SK-MEL-5 (cell line): ENCODE measurements at regions not wholly inside any gene's neighbourhood (a gene's known extent, or its start where the extent isn't known, plus 50 kb on each side); places are given as distances from the start of the nearest gene placed in this dataset.
A peak's percentile ranks its signal among the peaks of the same experiment; 100 is the strongest.

Experiments used
- DNase-seq: peaks from one replicate; pipeline ENCODE4 v3.0.0-alpha.2; 2016; ENCODE audit warnings: low read depth, low spot score
- in situ Hi-C: cut with HindIII; loops from 2 replicates; pipeline ENCODE4 v1.10.0; 2016; ENCODE audit warnings: low sequenced_read_pairs, high pct_unique_total_duplicates, low pct_unique_long_range_greater_than_20kb

DNA sequence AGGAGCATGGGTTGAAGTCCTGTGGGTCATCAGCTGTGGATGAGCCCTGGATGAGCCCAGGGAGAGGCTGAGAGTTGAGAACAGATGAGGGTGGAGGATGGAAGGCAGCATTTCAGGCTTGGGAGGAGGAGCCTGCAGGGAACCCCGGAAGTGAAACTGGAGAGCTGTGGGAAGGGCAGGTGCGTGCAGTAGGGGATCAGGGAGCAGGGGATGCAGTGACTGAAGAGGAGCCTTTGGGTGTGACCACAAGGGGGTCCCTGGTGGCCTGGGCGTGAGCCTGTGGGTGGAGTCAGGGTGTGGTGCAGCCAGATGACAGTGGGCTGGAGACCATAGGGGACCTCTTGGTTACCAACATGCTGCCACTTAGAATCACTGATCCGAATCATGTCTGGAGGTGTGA is 115.5 kb downstream of the PAPOLA start:
- in situ Hi-C loops: no loop called here
- no peak for DNase-seq

DNA sequence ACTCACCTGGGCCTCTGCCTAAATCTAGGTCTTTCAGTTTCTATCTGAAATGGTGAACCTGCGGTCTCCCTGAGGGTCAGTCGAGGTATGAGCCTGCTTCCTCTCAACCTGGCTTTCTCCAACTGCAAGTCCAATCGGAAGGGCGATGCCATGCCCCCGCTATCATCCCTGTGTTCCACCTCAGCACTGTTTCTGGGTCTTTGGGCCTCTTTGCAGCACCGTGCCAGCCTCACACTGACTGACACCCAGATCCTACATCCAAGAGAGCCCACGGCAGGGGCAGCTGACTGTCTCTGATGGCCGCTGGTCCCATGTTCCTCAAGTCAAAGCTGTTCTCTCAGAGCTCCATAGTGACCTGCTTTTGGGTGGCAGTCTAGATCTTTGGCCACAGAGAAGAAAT is 120.7 kb downstream of the PAPOLA start:
- in situ Hi-C loops: no loop called here
- DNase-seq: no peak

DNA sequence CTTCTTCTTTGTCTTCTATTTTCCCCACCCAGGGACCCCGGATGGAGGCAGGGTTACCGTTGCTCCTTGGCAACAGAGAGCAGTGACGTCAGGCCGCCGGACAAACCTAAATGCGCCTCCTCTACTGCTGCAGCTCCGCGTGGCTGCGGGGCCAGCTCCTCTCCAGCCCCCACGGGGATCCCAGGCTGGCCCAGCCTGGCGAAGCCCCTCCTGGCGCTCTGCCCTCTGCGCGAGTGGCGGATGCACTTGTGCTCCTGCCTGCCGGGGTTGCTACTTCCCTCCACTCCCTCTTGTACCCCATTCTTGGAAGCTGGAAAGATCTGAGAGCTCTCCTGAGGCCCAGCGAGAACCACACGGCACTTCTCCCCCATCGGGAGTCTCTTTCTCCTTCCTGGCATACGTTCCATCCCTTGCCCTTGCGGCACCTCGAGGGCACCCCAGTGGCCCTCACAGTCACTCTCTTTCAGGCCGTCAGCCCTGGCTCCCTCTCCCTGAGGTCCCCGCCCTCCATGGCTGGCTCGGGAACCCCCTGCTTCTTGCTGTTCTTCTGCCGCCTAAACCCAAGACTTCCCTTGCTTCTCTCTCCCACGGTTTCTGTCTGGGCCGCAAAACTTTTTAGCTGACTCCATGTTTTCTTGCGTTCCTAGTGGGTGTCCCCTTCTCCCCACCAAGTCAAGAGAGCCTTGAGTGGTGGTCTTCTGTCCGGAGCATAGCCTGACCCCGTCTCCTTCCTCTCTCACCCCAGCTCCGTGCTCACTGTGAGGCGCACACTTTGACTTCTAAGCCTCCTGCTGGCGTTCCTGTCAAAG is 121.7 kb downstream of the PAPOLA start:
- in situ Hi-C loops: no loop called here
- no peak for DNase-seq

DNA sequence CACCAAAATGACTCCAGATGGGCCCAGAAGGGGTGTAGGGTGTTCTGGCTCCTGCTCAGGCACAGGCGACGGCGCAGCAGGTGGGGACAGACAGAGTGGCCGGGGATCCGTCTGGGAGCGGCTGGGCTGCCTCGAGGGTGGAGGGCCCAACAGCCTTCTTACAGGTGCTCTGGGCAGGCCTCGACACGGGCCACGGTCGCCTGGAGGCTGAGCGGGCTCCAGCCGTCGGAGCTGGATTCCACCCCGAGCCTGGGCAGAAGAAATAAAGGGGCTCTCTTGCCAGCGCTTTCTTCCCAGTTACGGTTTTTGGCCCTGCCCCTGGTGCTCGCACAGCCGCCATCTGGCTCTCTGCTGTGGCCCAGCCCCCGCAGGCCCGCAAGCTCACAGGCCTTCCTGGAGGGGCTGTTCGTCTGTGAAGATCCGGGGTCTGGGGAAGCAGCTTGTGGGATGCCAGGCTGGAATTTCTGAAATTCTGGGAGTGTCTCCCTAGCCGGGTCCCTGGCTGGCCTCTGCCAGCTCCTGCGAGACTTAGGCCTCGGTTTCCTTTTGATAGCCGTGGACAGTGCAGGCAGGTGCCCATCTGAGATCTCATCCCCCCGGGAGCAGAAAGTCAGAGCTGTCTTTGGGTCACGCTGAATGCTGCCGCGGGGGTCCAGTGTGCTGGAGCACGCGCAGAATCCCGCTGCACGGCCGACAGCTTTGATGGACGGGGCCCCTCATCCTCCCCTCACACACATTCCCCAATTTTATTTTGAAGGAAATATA is 122.7 kb downstream of the PAPOLA start:
- in situ Hi-C loops: no loop called here
- DNase-seq: no peak

DNA sequence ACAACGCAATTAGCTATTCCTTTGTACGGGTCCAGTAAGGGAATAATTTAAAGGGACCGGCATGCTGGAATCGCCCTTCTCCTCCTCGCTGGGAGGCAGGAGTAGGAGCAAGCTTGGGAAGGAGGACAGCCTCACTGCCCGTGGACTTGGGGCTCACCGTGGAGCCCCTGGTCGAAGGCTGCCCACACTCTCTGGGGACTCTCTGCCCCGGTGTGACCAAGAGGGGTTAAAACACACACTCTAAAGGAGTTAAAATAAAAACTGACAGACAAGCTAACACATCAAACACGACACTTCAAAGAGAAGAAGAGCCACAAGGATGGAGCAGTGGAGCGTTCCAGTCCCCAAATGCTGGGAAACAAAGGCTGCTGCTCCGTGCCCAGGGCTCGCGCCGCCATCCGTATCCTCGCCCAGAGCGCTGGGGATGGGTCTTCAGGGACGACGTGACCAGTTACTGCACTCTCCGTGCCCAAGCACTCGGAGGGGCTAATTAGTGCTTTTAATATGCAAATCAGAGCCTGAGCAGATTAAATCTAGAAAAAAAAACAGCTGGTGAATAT is 123.3 kb downstream of the PAPOLA start:
- in situ Hi-C loops: no loop called here
- DNase-seq: no peak

DNA sequence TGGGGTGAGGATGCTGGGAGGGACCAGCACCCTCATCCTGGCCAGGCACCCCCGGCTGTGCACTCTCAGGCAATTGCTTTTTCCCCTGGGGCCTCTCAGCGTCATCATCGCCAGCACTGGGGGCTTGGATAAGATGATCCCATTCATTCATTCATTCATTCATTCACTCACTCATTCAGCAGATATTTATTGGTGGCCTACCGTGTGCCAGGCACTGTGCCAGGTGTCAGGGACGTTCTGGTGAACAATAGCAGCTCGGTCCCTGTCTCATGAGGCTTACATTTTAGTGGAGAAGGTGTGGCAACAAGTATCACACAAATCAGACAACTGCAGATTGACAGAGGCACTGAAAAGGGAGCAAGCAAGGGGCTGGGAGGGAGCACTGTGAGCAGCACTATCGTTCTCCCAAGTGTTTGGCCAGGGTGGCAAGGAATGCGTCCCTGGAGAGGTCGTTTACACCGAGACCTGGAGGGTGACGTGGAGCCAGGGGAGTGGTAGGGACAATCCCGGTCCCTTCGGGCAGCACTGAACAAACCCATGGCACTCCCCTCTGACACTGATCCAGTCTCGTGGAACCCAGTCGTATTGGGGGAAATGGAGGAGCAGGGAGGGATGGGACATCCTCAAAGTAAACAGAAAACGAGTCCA is 124.1 kb downstream of the PAPOLA start:
- in situ Hi-C loops: no loop called here
- no peak for DNase-seq

DNA sequence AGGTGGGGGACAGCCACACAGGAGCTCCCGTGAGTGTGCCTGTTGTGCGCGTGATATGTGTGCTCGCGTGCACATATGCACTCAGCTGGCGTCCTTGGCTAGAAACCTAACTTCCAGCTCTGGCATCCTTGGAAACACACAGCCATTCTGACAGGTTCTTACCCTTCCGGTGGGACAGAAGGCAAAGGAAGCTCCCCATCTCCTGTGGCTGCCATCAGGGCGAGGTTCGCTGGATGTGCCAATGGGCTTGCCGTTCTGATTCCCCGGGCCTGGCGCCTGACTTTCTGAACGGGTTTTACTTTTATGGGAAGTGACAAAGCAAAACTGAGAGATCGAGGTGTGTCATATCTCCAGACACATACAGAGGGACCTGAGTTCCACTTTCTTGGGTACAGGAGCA is 124.7 kb downstream of the PAPOLA start:
- DNase-seq: no peak
- in situ Hi-C loops: no loop called here

DNA sequence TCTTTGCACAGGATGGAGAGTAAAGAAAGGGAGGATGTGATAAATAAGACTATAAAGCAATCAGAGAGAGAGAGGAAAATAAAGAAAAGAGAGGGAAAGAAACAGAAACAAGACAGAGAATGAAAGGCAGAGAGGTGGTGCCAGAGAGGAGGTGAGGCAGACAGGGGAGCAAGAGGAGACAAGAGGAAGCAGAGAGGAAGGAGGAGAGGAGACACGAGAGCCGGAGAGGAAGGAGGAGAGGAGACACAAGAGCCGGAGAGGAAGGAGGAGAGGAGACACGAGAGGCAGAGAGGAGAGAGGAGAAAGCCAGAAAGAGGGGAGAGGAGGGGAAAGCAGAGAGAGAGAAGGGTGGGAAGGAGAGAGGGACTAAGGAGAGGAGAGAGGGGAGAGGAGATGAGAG is 125.2 kb downstream of the PAPOLA start:
- in situ Hi-C loops: no loop called here
- DNase-seq: no peak

DNA sequence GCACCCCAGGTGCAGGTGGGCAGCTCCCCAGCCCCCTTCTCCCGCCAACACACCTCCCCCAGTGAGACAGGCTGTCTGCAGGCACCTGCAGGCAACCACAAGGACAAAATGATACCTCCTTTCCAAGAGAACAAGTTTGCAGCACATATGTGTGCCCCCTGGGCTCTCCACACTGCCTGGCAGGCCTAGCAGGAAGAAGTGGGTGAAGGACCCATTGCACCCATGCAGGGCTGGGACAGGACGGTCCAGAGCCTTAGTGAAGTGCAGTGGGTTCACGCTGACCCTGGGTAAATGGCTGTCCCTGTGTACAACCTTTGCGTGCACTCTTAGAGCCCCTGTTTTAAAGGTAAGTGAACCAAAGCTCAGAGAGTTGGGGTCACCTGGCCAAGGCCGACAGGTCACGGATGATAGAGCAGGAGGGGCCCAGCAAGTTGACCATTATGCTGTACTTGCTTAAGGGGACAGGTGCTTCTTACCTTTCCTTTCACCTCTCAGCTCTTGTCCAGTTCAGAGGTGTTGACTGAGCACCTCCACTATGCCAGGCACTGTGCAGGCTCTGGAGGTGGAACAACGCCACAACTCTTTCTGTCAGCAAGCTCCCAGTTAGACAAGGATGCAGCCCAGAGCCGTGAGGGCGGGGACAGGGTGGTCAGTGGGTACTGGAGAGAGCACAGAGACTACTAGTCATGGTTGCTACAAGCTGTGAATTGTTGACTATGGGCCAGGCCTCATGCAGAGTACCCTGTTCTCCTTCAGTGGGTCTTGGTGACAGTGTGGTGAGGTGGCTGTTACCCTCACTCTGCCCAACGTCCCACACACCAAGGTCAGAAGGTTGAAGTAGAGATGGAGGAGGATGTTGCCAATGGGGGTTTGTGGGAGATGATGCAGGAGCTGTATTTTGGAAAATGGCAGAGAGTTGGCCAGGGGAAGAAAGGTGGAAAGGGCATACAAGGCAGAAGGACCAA is 125.9 kb downstream of the PAPOLA start:
- in situ Hi-C loops: no loop called here
- DNase-seq: no peak

DNA sequence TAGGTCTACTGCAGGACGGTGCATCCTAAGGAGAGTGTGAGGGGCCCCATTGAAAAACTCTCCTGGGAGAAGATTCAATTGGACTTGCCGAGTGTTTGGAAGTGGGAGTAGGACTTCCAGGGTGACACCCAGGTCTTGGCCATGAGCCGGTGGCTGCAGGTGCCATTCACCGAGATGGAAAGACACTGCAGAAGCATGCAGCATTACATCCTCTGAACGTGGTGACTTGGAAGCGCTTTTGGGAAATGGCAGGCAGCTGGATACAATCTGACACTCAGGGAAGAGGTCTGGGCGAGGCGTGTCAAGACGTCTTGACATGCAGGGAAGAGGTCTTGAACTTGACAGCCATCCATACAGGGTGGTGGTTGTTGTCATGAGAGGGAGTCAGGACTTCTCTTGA is 126.9 kb downstream of the PAPOLA start:
- no peak for DNase-seq
- in situ Hi-C loops: no loop called here

DNA sequence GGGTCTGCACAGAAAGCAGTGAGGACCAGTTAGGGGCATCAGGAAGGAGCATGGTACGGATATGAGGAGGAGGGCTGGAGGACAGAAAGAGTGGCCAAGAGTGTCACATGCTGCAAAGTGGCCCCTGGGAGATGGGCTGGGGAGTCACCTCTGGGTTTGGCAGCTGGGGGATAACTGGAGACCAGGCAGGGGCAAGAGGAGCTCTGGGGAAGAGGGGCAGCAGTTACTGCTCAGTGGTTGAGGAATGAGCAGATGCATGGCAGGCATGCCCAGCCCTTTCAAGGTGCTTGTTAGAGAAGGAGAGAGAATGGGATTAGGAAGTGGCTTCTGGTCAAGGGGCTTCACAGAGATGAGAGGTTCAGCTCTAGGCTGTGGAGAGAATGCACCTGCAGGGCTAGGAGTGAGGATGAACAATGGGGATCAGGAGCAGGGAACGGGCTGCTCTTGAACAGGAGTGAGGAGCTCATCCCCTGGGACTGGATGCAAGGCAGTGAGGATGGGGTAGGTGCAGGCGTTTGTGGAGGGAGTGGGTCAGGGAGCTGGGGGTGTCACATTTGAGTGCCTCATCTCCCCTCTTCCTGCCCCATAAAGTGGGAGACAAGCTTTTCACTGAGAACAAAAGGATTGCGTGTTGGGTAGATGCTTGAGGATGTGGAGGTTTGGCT is 127.5 kb downstream of the PAPOLA start:
- DNase-seq: no peak
- in situ Hi-C loops: no loop called here

DNA sequence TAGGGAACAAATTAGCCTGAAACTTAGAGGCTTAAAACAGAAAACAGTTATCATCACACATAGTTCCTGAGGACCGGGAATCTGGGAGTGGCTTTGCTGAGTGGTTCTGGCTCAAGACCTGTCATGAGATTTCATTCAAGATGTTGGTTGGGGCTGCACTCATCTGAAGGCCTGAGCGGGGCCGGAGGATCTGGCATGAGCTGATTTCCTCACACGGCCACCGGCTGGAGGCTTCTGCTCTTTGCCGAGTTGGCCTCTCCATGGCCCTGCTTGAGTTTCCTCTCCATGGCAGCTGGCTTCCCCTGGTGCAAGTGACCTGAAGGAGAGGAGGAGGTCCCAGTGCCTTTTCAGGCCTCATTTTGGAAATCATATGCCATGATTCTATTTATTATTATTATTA is 128.1 kb downstream of the PAPOLA start:
- in situ Hi-C loops: no loop called here
- no peak for DNase-seq

DNA sequence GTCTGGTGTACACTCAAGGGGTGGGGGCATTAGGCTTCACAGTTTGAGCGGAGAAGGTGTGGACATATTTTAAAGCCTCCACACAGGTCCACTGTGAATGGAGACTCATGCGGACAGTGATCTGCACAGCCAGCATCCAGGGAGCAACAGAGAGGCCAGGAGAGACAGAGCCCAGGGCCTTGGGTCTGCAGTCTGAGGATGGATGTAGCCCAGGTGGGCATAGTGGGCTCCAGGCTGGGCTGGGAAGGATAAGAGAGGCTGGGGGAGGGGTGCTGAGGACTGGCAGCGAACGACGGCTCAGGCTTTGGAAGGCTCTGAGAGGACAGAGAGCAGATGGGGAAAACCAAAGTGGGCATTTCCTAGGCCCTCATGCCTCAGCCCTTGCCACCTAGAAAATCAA is 128.8 kb downstream of the PAPOLA start:
- no peak for DNase-seq
- in situ Hi-C loops: no loop called here

DNA sequence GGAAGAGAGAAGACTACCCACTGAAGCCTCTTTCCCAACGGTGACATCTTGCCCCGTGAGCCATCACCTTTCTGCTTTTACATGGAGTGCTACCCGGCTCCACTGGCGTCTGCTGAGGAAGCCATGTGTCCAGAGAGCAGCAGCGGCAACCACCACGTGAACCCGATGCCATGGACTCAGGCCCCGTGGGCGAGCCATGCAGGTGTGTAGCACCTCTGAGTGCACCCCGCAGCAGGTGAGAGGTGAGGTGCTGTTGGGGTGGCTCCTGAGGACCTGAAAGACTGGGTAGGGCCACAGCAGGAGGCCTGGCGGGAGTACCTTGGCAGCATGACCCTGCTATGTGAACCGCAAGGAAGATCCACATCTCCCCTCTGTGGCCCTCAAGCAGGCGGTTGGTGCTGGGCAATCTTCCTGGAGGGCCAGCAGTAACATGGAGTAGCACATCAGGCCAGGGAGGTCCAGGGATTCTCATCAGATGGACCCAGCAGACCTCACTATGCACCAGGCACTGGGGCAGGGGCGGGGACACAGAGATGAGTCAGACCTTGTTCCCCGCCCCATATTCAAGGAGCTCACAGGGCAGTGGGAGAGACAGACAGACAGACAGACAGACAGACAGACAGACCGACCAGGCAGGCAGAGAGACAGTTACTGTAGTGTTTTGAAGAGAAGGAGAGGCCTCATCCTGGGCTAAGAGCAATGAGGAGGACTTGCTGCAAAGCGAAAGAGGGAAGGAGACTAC is 129.6 kb downstream of the PAPOLA start:
- in situ Hi-C loops: no loop called here
- DNase-seq: peak; percentile 23

DNA sequence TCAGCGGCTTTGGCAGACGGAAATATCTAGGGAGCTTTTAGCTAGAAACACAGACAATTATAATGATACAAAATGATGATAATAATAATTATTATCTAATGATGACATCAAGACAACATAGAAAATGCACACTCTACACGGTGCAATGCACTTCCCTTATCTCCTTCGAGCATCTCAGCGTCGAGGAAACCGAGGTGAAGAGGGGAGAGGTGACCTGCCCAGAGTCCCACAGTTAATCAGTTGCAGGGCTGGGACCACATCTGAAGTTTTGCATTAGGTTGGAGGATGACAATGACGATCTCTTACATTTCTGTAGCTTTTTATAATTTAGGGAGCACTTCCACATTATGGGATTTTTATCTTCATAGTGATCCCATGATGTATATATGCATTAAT is 130.2 kb downstream of the PAPOLA start:
- no peak for DNase-seq
- in situ Hi-C loops: no loop called here

DNA sequence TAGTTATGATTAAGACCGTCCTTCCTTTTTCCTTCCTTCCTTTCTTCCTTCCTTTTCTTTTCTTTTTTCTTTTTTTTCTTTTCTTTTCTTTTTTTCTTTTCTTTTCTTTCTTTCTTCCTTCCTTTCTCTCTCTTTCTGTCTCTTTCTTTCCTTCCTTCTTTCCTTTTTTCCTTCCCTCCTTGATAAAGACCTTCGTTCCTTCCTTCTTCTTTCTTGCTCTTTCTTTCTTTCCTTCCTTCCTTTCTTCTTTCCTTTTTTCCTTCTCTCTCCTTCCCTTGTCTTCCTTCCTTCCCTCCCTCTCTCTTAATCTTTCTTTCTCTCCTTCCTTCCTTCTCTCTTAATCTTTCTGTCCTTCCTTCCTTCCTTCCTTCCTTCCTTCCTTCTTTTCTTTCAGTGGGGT is 130.9 kb downstream of the PAPOLA start:
- in situ Hi-C loops: no loop called here
- no peak for DNase-seq
